Dendritic cell treated with granulocyte-macrophage colony-stimulating factor and Interleukin-4, amounts not matched to agents 40 ng/mL and 50 ng/mL, for 4 days (primary cell): ENCODE measurements at regions not wholly inside any gene's neighbourhood (a gene's known extent, or its start where the extent isn't known, plus 50 kb on each side); places are given as distances from the start of the nearest gene placed in this dataset.

Experiments
- H3K27ac Mint-ChIP-seq: one replicate; pipeline ENCODE4 v1.8.0; 2022; ENCODE audit warnings: mild to moderate bottlenecking, mixed read lengths
- H3K27me3 Mint-ChIP-seq: one replicate; pipeline ENCODE4 v1.8.0; 2022; ENCODE audit warnings: mild to moderate bottlenecking, mixed read lengths
- H3K36me3 Mint-ChIP-seq: one replicate; pipeline ENCODE4 v1.8.0; 2022; ENCODE audit warnings: low read depth, mixed read lengths
- H3K4me1 Mint-ChIP-seq: one replicate; pipeline ENCODE4 v1.8.0; 2022; ENCODE audit warnings: low read depth, mixed read lengths
- H3K4me3 Mint-ChIP-seq: one replicate; pipeline ENCODE4 v1.8.0; 2022; ENCODE audit warnings: mild to moderate bottlenecking, moderate library complexity, mixed read lengths
- H3K9me3 Mint-ChIP-seq: one replicate; pipeline ENCODE4 v1.8.0; 2022; ENCODE audit warnings: mixed read lengths
- intact Hi-C: fragments of 100-400 bp; cut with micrococcal nuclease; formaldehyde crosslinking; loops from one replicate; pipeline ENCODE4 v1.15.0; 2022

DNA sequence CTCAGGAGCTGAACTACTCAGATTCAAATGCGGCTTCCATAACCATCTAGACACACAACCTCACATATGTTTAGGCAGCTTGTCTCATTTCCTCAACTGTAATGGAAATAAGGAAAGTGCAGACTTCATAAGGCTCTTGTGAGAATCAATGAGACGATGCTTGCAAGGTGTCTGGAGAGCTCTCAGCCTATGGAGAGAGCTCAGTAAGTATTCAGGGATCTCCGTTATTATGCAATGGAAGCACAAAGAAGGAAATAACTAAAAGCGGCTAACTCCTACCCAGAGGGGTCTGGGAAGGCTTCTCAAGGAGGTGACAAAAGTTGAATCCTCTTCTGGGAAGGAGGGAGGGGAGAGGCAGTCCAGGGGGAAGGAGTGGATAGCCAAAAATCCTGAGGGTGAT lies 50.1 kb upstream of the LIPC start:
- Mint-ChIP-seq H3K9me3 (peaks cover 8% of the 10 kb centered on the region), H3K4me3 (no peak overlapping the region), H3K27ac (no peak overlapping the region), H3K4me1 (peaks cover 8% of the 10 kb centered on the region), H3K27me3 (peaks cover 2% of the 10 kb centered on the region), H3K36me3 (no peaks in the 10 kb centered on the region)
- intact Hi-C loops: no loop called here
